ENCODE measurements at regions not wholly inside any gene's neighbourhood (a gene's known extent, or its start where the extent isn't known, plus 50 kb on each side); places are given as distances from the start of the nearest gene placed in this dataset.

DNA sequence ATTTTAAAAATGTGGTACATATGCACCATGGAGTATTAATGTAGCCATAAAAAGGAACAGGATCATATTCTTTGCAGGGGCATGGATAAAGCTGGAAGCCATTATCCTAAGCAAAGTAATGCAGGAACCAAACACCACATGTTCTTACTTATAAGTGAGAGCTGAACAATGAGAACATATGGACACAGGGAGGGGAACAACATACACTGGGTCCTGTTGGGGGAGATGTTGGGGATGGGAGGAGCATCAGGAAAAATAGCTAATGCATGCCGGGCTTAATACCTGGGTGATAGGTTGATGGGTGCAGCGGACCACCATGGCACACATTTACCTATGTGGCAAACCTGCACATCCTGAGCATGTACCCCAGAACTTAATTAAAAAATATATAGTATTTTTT lies 352.5 kb upstream of the KAZN start:
- Histone ChIP-seq H3K79me2 (ENCODE audit: control insufficient read depth, insufficient read depth, low read length) (no peaks in the 10 kb centered on the region), H3K27ac (ENCODE audit: insufficient read depth, low read depth, low read length) (no peak overlapping the region), H3K4me2 (ENCODE audit: insufficient read depth, low read length) (no peak overlapping the region), H3K9me3 (replicated peaks; ENCODE audit: control insufficient read depth, insufficient read depth, low read length) (no peaks in the 10 kb centered on the region), H3K9me1 (replicated peaks; ENCODE audit: control insufficient read depth, extremely low read depth, insufficient read depth, low read length) (no peaks in the 10 kb centered on the region), H3K4me3 (replicated peaks in 1 of 3; ENCODE audit: insufficient read depth in 1 of 3, low read depth in 1 of 3, low read length in 3 of 3) (no peak overlapping the region), H3K4me1 (ENCODE audit: control insufficient read depth, extremely low read depth, insufficient read depth, low read length) (no peaks in the 10 kb centered on the region), H3K36me3 (ENCODE audit: control insufficient read depth in 2 of 2, extremely low read depth in 1 of 2, insufficient read depth in 2 of 2, low read length in 2 of 2) (no peaks in the 10 kb centered on the region), H3K9ac (replicated peaks; ENCODE audit: extremely low read depth, insufficient read depth, low read length) (no peak overlapping the region), H3K27me3 (ENCODE audit: control insufficient read depth in 2 of 2, insufficient read depth in 2 of 2, low read length in 2 of 2) (no peaks in the 10 kb centered on the region), H4K20me1 (replicated peaks; ENCODE audit: control insufficient read depth, extremely low read depth, insufficient read depth, low read length) (no peaks in the 10 kb centered on the region), H2AFZ (ENCODE audit: low read depth, low read length) (no peak overlapping the region)
- DNase-seq (ENCODE audit: low read depth, low spot score) (no peak), FAIRE-seq (no peak)
- ChIA-PET POLR2A (no interaction called here), CTCF (no interaction called here)
- intact Hi-C loops (cut with micrococcal nuclease) (no loop called here), dilution Hi-C loops (cut with MboI; ENCODE audit: extremely low pct_ligation_motif_present, low sequenced_read_pairs) (no loop called here)
- no TSS peak for BruUV-seq (replicated peaks)
- TF ChIP-seq EZH2 (IDR thresholded peaks at IDR 0.05; ENCODE audit: borderline replicate concordance, low read depth, low read length, severe bottlenecking) (no peak), GATA2 (IDR thresholded peaks at IDR 0.05; ENCODE audit: insufficient read depth, insufficient read length, low read depth, low read length) (no peak), FOS (IDR thresholded peaks at IDR 0.05; ENCODE audit: borderline replicate concordance, insufficient read depth, low read length) (no peak), MYC (IDR thresholded peaks at IDR 0.05; ENCODE audit: low read depth, low read length) (no peak)

DNA sequence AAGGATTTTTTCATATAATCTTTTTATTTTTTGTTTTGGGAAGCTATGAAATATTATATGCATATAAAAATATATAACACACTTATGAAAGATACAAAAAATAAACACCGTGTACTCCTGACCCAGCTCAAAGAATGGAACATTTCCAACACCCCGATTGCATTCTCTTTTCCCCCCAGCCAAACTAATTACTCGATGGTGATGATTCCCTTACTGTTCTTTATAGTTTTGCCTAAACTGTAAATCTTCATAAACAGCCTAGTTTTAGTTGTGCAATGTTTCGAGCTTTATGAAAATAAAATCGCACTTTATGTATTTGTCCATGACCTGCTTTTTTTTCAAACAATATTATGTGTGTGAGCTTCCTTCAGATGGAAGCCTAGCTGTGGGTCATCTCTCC lies 352.0 kb upstream of the KAZN start:
- Histone ChIP-seq H3K9me1 (replicated peaks; ENCODE audit: control insufficient read depth, extremely low read depth, insufficient read depth, low read length) (no peaks in the 10 kb centered on the region), H3K9me3 (replicated peaks; ENCODE audit: control insufficient read depth, insufficient read depth, low read length) (no peaks in the 10 kb centered on the region), H3K4me1 (ENCODE audit: control insufficient read depth, extremely low read depth, insufficient read depth, low read length) (no peaks in the 10 kb centered on the region), H3K27ac (ENCODE audit: insufficient read depth, low read depth, low read length) (no peak overlapping the region), H3K36me3 (ENCODE audit: control insufficient read depth in 2 of 2, extremely low read depth in 1 of 2, insufficient read depth in 2 of 2, low read length in 2 of 2) (no peaks in the 10 kb centered on the region), H3K4me2 (ENCODE audit: insufficient read depth, low read length) (no peak overlapping the region), H4K20me1 (replicated peaks; ENCODE audit: control insufficient read depth, extremely low read depth, insufficient read depth, low read length) (no peaks in the 10 kb centered on the region), H3K27me3 (ENCODE audit: control insufficient read depth in 2 of 2, insufficient read depth in 2 of 2, low read length in 2 of 2) (no peaks in the 10 kb centered on the region), H3K79me2 (ENCODE audit: control insufficient read depth, insufficient read depth, low read length) (no peaks in the 10 kb centered on the region), H2AFZ (ENCODE audit: low read depth, low read length) (no peak overlapping the region), H3K4me3 (replicated peaks in 1 of 3; ENCODE audit: insufficient read depth in 1 of 3, low read depth in 1 of 3, low read length in 3 of 3) (no peak overlapping the region), H3K9ac (replicated peaks; ENCODE audit: extremely low read depth, insufficient read depth, low read length) (no peak overlapping the region)
- dilution Hi-C loops (cut with MboI; ENCODE audit: extremely low pct_ligation_motif_present, low sequenced_read_pairs): no loop called here
- ChIA-PET POLR2A (no interaction called here), CTCF (no interaction called here)
- BruUV-seq (replicated peaks): no TSS peak
- no peak for FAIRE-seq
- DNase-seq (ENCODE audit: low read depth, low spot score): no peak
- TF ChIP-seq MYC (IDR thresholded peaks at IDR 0.05; ENCODE audit: low read depth, low read length) (no peak), GATA2 (IDR thresholded peaks at IDR 0.05; ENCODE audit: insufficient read depth, insufficient read length, low read depth, low read length) (no peak), POLR2A (IDR thresholded peaks at IDR 0.05; ENCODE audit: low read depth, low read length) (no peak), JUN (IDR thresholded peaks at IDR 0.05; ENCODE audit: borderline replicate concordance, insufficient read depth, insufficient read length, low read depth) (no peak), FOS (IDR thresholded peaks at IDR 0.05; ENCODE audit: borderline replicate concordance, insufficient read depth, low read length) (no peak), POLR2AphosphoS5 (IDR thresholded peaks at IDR 0.05; ENCODE audit: insufficient read depth, low read depth, low read length) (no peak), EZH2 (IDR thresholded peaks at IDR 0.05; ENCODE audit: borderline replicate concordance, low read depth, low read length, severe bottlenecking) (no peak)
- TF ChIP-seq, protein P1, sequence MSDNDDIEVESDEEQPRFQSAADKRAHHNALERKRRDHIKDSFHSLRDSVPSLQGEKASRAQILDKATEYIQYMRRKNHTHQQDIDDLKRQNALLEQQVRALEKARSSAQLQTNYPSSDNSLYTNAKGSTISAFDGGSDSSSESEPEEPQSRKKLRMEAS (IDR thresholded peaks at IDR 0.05; ENCODE audit: insufficient read depth, insufficient read length): no peak
- TF ChIP-seq, protein P2, sequence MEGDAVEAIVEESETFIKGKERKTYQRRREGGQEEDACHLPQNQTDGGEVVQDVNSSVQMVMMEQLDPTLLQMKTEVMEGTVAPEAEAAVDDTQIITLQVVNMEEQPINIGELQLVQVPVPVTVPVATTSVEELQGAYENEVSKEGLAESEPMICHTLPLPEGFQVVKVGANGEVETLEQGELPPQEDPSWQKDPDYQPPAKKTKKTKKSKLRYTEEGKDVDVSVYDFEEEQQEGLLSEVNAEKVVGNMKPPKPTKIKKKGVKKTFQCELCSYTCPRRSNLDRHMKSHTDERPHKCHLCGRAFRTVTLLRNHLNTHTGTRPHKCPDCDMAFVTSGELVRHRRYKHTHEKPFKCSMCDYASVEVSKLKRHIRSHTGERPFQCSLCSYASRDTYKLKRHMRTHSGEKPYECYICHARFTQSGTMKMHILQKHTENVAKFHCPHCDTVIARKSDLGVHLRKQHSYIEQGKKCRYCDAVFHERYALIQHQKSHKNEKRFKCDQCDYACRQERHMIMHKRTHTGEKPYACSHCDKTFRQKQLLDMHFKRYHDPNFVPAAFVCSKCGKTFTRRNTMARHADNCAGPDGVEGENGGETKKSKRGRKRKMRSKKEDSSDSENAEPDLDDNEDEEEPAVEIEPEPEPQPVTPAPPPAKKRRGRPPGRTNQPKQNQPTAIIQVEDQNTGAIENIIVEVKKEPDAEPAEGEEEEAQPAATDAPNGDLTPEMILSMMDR (IDR thresholded peaks at IDR 0.05; ENCODE audit: extremely low read depth in 1 of 2, insufficient read depth in 1 of 2, low read depth in 1 of 2, low read length in 2 of 2): no peak
- intact Hi-C loops (cut with micrococcal nuclease): no loop called here
